ENCODE measurements at regions not wholly inside any gene's neighbourhood (a gene's known extent, or its start where the extent isn't known, plus 50 kb on each side); places are given as distances from the start of the nearest gene placed in this dataset.
A peak's percentile ranks its signal among the peaks of the same experiment; 100 is the strongest.

GRCh38 chr6:137810554-137811120, 56.4 kb upstream of the TNFAIP3 start:
- intact Hi-C loops (cut with micrococcal nuclease), result loop anchor here (1.0 to 5.0 kb wide), 3 partner anchors 20 to 103 kb away; no protein-coding TSS in a partner anchor
- DNase-seq (peak; percentile 36), ATAC-seq (ENCODE audit: low read depth) (no peak)
- Mint-ChIP-seq H3K4me1 (peaks cover 21% of the 10 kb centered on the region), H3K4me3 (peak overlapping the region; percentile 73), H3K9me3 (ENCODE audit: insufficient read depth) (peaks cover 2% of the 10 kb centered on the region), H3K27me3 (no peaks in the 10 kb centered on the region), H3K27ac (peak overlapping the region; percentile 87)
- CTCF ChIA-PET, result interaction anchor here (1.0 to 3.7 kb wide), 7 partner anchors 12 to 136 kb away, joined by 3 to 28 read pairs (median 6); partner anchors contain the start of gene TNFAIP3
- H2AFZ ChIP-seq (ENCODE audit: insufficient read depth, low read depth, low read length, poor library complexity, severe bottlenecking), result peak overlapping the region; percentile 48
- no peaks in the 10 kb centered on the region for H3K27me3 ChIP-seq (replicated peaks in 1 of 4; ENCODE audit: control extremely low read depth in 1 of 4, control insufficient read depth in 3 of 4, insufficient read depth in 4 of 4, low read length in 3 of 4)
- peak overlapping the region; percentile 70 for H3K4me2 ChIP-seq (replicated peaks; ENCODE audit: low read depth, low read length, poor library complexity, severe bottlenecking)
- WGBS (ENCODE audit: insufficient coverage), result 100% methylated on average over 4 of the region's 4 CpGs
- TF ChIP-seq, protein P1, sequence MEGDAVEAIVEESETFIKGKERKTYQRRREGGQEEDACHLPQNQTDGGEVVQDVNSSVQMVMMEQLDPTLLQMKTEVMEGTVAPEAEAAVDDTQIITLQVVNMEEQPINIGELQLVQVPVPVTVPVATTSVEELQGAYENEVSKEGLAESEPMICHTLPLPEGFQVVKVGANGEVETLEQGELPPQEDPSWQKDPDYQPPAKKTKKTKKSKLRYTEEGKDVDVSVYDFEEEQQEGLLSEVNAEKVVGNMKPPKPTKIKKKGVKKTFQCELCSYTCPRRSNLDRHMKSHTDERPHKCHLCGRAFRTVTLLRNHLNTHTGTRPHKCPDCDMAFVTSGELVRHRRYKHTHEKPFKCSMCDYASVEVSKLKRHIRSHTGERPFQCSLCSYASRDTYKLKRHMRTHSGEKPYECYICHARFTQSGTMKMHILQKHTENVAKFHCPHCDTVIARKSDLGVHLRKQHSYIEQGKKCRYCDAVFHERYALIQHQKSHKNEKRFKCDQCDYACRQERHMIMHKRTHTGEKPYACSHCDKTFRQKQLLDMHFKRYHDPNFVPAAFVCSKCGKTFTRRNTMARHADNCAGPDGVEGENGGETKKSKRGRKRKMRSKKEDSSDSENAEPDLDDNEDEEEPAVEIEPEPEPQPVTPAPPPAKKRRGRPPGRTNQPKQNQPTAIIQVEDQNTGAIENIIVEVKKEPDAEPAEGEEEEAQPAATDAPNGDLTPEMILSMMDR (IDR thresholded peaks at IDR 0.05), result no peak
- no peak for TF ChIP-seq EZH2 (IDR thresholded peaks at IDR 0.05; ENCODE audit: borderline replicate concordance, insufficient read depth, low read depth, low read length, poor library complexity, severe bottlenecking)
- peak overlapping the region; percentile 85 to 91 for H3K27ac ChIP-seq (ENCODE audit: low read length in 2 of 2)
- H3K9me3 ChIP-seq (ENCODE audit: control extremely low read depth in 1 of 3, control insufficient read depth in 2 of 3, insufficient read depth in 1 of 3, low read length in 2 of 3), result no peaks in the 10 kb centered on the region
- H3K9ac ChIP-seq (ENCODE audit: low read length), result peak overlapping the region; percentile 60
- H3K79me2 ChIP-seq (ENCODE audit: control insufficient read depth, insufficient read depth, low read length), result no peaks in the 10 kb centered on the region
- H3K4me1 ChIP-seq (ENCODE audit: control insufficient read depth in 2 of 2, insufficient read depth in 2 of 2, low read length in 2 of 2), result peaks cover 16 to 19% of the 10 kb centered on the region in 2 donors
- H3K4me3 ChIP-seq (ENCODE audit: control extremely low read depth in 1 of 5, extremely low read depth in 1 of 5, insufficient read depth in 1 of 5, low read depth in 2 of 5, low read length in 4 of 5), result peak overlapping the region in 1 of 5 experiments; percentile 54
- POLR2A ChIA-PET, result interaction anchor here (1.0 kb wide), 1 partner anchor 56 kb away, joined by 3 read pairs; the partner anchor contains the start of gene TNFAIP3
- H4K20me1 ChIP-seq (ENCODE audit: control insufficient read depth, insufficient read depth, low read length, poor library complexity, severe bottlenecking), result no peaks in the 10 kb centered on the region
- no peaks in the 10 kb centered on the region for H3K36me3 ChIP-seq (replicated peaks in 1 of 2; ENCODE audit: control extremely low read depth in 1 of 2, control insufficient read depth in 1 of 2, extremely low read depth in 1 of 2, insufficient read depth in 2 of 2, low read length in 1 of 2)
